ENCODE measurements at regions not wholly inside any gene's neighbourhood (a gene's known extent, or its start where the extent isn't known, plus 50 kb on each side); places are given as distances from the start of the nearest gene placed in this dataset.

GRCh38 chr7:19248681-19249080 lies 103.5 kb upstream of the FERD3L start:
- H3K27ac Mint-ChIP-seq (ENCODE audit: unreplicated experiment), result no peak overlapping the region
- H3K4me3 Mint-ChIP-seq (ENCODE audit: unreplicated experiment), result no peak overlapping the region

GRCh38 chr7:19248115-19248514 lies 102.9 kb upstream of the FERD3L start:
- H3K4me1 Mint-ChIP-seq (ENCODE audit: unreplicated experiment), result no peaks in the 10 kb centered on the region
- no peak for DNase-seq (ENCODE audit: low spot score)
- no peaks in the 10 kb centered on the region for H3K9me3 Mint-ChIP-seq (ENCODE audit: unreplicated experiment)
- no peaks in the 10 kb centered on the region for H3K27me3 Mint-ChIP-seq (ENCODE audit: unreplicated experiment)
- H3K27ac Mint-ChIP-seq (ENCODE audit: unreplicated experiment), result no peak overlapping the region
- H3K36me3 Mint-ChIP-seq (ENCODE audit: low read depth, unreplicated experiment), result no peaks in the 10 kb centered on the region
- no peak for TF ChIP-seq CTCF (IDR thresholded peaks at IDR 0.05; ENCODE audit: unreplicated experiment)
- H3K4me3 Mint-ChIP-seq (ENCODE audit: unreplicated experiment), result no peak overlapping the region

More at GRCh38 chr7:19248681-19249080, 103.5 kb upstream of the FERD3L start:
- Mint-ChIP-seq H3K4me1 (ENCODE audit: unreplicated experiment) (no peaks in the 10 kb centered on the region), H3K36me3 (ENCODE audit: low read depth, unreplicated experiment) (no peaks in the 10 kb centered on the region), H3K9me3 (ENCODE audit: unreplicated experiment) (no peaks in the 10 kb centered on the region), H3K27me3 (ENCODE audit: unreplicated experiment) (no peaks in the 10 kb centered on the region)
- no peak for TF ChIP-seq CTCF (IDR thresholded peaks at IDR 0.05; ENCODE audit: unreplicated experiment)
- DNase-seq (ENCODE audit: low spot score), result no peak

- Mint-ChIP-seq H3K4me1 (ENCODE audit: unreplicated experiment) (no peaks in the 10 kb centered on the region), H3K4me3 (ENCODE audit: unreplicated experiment) (no peak overlapping the region), H3K36me3 (ENCODE audit: low read depth, unreplicated experiment) (no peaks in the 10 kb centered on the region), H3K9me3 (ENCODE audit: unreplicated experiment) (no peaks in the 10 kb centered on the region), H3K27me3 (ENCODE audit: unreplicated experiment) (no peaks in the 10 kb centered on the region), H3K27ac (ENCODE audit: unreplicated experiment) (no peak overlapping the region)
- DNase-seq (ENCODE audit: low spot score), result no peak
- TF ChIP-seq CTCF (IDR thresholded peaks at IDR 0.05; ENCODE audit: unreplicated experiment), result no peak
These were observed 101.8 kb upstream of the FERD3L start for GRCh38 chr7:19247017-19247416.

GRCh38 chr7:19242246-19242645 lies 97.0 kb upstream of the FERD3L start:
- H3K27ac Mint-ChIP-seq (ENCODE audit: unreplicated experiment), result no peak overlapping the region
- H3K27me3 Mint-ChIP-seq (ENCODE audit: unreplicated experiment), result peaks cover 2% of the 10 kb centered on the region
- H3K4me1 Mint-ChIP-seq (ENCODE audit: unreplicated experiment), result no peaks in the 10 kb centered on the region
- no peaks in the 10 kb centered on the region for H3K36me3 Mint-ChIP-seq (ENCODE audit: low read depth, unreplicated experiment)
- no peaks in the 10 kb centered on the region for H3K9me3 Mint-ChIP-seq (ENCODE audit: unreplicated experiment)
- TF ChIP-seq CTCF (IDR thresholded peaks at IDR 0.05; ENCODE audit: unreplicated experiment), result no peak
- DNase-seq (ENCODE audit: low spot score), result no peak
- no peak overlapping the region for H3K4me3 Mint-ChIP-seq (ENCODE audit: unreplicated experiment)

- H3K27ac Mint-ChIP-seq (ENCODE audit: unreplicated experiment), result no peak overlapping the region
These were observed 94.7 kb upstream of the FERD3L start for GRCh38 chr7:19239951-19240350.

More at GRCh38 chr7:19239951-19240350, 94.7 kb upstream of the FERD3L start:
- no peak for DNase-seq (ENCODE audit: low spot score)
- Mint-ChIP-seq H3K36me3 (ENCODE audit: low read depth, unreplicated experiment) (no peaks in the 10 kb centered on the region), H3K27me3 (ENCODE audit: unreplicated experiment) (peaks cover 2% of the 10 kb centered on the region), H3K9me3 (ENCODE audit: unreplicated experiment) (no peaks in the 10 kb centered on the region), H3K4me3 (ENCODE audit: unreplicated experiment) (no peak overlapping the region), H3K4me1 (ENCODE audit: unreplicated experiment) (peaks cover 6% of the 10 kb centered on the region)
- no peak for TF ChIP-seq CTCF (IDR thresholded peaks at IDR 0.05; ENCODE audit: unreplicated experiment)

Data from endothelial cell (in vitro differentiated cells).